ENCODE measurements at regions not wholly inside any gene's neighbourhood (a gene's known extent, or its start where the extent isn't known, plus 50 kb on each side); places are given as distances from the start of the nearest gene placed in this dataset.
"Not testable (repeated sequence)": the region's sequence is repeated elsewhere in the genome, so short reads cannot be mapped to it uniquely, and the experiment has no call there.

- H4K20me1 ChIP-seq (ENCODE audit: insufficient read depth, poor library complexity, severe bottlenecking); DNase-seq (ENCODE audit: low spot score); H3K27ac ChIP-seq; H2AFZ ChIP-seq; H3K36me3 ChIP-seq (replicated peaks; ENCODE audit: insufficient read depth, low read depth); H3K4me1 ChIP-seq (ENCODE audit: insufficient read depth); H3K9me2 ChIP-seq (replicated peaks; ENCODE audit: insufficient read depth); H3K79me2 ChIP-seq; H3K9me3 ChIP-seq (ENCODE audit: low read depth); H3K4me3 ChIP-seq; H3K4me2 ChIP-seq; H3K27me3 ChIP-seq: not testable (repeated sequence)
- 59% methylated on average over 2 of the region's 3 CpGs for WGBS (ENCODE audit: low lambda C conversion rate, missing lambda C conversion rate)
These were observed 81.9 kb upstream of the FBXO28 start for GRCh38 chr1:224031986-224032385.

DNA sequence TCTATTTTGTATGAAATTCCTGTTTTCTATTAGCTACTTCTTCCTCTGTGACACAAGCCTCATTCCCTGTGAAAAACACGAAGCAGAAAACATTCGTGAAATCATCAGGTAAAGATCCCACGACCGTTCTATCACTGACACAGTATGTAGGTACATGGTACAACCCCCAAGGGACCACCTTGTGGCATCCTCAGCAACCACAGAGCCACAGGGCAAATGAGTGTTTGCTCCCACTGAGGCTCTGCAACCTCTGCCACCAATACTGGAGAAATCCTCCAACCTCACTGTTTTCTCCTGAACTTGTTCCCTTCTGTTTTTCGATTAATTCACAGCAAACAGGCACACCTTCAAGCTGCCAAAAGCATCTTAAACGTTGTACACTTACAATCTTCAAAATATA, 83.7 kb upstream of the FBXO28 start:
- H3K27ac ChIP-seq; H4K20me1 ChIP-seq (ENCODE audit: insufficient read depth, poor library complexity, severe bottlenecking); H3K4me3 ChIP-seq; H3K9me3 ChIP-seq (ENCODE audit: low read depth); H2AFZ ChIP-seq; H3K4me1 ChIP-seq (ENCODE audit: insufficient read depth); H3K9me2 ChIP-seq (replicated peaks; ENCODE audit: insufficient read depth); H3K79me2 ChIP-seq; H3K36me3 ChIP-seq (replicated peaks; ENCODE audit: insufficient read depth, low read depth); DNase-seq (ENCODE audit: low spot score); H3K4me2 ChIP-seq; H3K27me3 ChIP-seq: not testable (repeated sequence)
- 76% methylated on average over 6 of the region's 6 CpGs for WGBS (ENCODE audit: low lambda C conversion rate, missing lambda C conversion rate)

DNA sequence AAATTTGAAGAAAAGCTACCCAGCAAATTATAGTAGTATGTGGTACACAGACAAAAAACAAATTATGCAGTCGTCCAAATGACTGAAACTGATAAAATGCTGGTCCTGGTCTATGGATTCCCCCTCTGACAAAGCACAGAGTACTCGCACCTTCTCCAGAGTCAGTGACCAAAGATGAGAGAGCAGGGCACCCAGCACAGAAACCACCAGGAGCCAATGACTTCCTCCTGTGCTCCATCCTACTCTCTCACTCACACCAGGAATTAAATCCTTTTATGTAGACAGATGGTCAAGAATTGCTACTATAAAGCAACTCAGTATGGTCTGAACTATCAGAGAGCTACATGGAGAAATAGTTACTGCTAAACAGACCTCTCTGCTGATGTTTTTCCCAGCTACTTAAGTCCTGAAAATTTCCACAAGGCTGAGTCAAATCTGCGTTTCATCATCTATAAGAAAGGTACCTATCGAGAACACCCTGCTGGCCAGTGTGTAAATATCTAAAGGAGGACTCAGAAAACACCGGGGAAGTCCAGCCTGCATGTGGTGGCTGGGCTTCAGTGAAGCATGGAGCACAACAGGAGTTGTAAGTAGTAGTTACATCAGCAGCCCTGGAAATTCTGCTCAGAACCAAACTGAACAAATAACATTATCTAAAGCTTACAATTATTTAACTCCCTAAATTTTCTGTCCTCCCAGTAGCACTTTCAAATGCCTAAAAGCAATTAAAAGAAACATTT, 84.5 kb upstream of the FBXO28 start:
- not testable (repeated sequence) for H3K4me1 ChIP-seq (ENCODE audit: insufficient read depth); H4K20me1 ChIP-seq (ENCODE audit: insufficient read depth, poor library complexity, severe bottlenecking); H3K9me2 ChIP-seq (replicated peaks; ENCODE audit: insufficient read depth); H3K9me3 ChIP-seq (ENCODE audit: low read depth); H3K27me3 ChIP-seq; H3K4me2 ChIP-seq; H3K79me2 ChIP-seq; DNase-seq (ENCODE audit: low spot score); H3K36me3 ChIP-seq (replicated peaks; ENCODE audit: insufficient read depth, low read depth); H3K4me3 ChIP-seq; H2AFZ ChIP-seq; H3K27ac ChIP-seq
- 63% methylated on average over 5 of the region's 5 CpGs for WGBS (ENCODE audit: low lambda C conversion rate, missing lambda C conversion rate)

DNA sequence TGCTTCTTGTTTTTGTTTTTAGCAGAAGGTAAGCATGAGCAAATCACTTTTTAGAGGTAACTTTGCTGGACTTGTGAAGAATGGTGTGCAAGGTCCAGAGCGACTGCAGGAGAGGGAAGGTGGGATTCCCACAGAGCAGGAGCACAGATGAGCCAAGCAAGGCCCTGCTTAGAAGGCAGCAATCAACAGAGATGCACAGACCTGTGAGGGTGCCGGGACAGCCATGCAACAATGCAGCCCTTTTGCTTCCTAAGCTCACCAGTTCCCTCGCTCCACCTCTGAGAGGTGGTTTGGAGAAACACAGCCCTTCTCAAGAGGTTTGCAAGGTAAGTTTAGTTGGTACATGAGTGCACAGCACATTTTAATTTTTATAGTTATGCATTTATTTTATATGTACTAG, 85.1 kb upstream of the FBXO28 start:
- DNase-seq (ENCODE audit: low spot score); H3K27me3 ChIP-seq; H4K20me1 ChIP-seq (ENCODE audit: insufficient read depth, poor library complexity, severe bottlenecking); H3K36me3 ChIP-seq (replicated peaks; ENCODE audit: insufficient read depth, low read depth); H3K4me1 ChIP-seq (ENCODE audit: insufficient read depth); H2AFZ ChIP-seq; H3K27ac ChIP-seq; H3K9me3 ChIP-seq (ENCODE audit: low read depth); H3K4me2 ChIP-seq; H3K79me2 ChIP-seq; H3K9me2 ChIP-seq (replicated peaks; ENCODE audit: insufficient read depth); H3K4me3 ChIP-seq: not testable (repeated sequence)
- WGBS (ENCODE audit: low lambda C conversion rate, missing lambda C conversion rate) = 100% methylated on average over 3 of the region's 3 CpGs

DNA sequence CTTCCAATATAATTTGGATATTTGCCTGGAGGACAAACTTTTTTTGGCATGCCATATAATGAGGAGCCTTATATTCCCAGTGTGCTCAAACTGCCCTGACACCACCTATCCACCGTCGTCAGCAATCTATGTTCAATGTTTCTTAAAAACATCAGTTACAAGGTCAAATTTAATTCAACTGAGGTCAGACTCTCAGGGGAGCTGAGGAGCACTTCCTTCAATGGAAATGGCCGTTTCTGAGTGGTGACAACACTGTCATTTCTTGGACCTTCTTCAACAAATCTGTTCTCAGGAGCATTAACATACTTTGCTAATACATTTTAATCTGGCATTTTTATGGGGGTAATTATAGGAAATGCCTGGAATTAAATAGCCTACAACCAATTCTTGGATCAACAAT, 90.8 kb upstream of the FBXO28 start:
- DNase-seq (ENCODE audit: low spot score); H3K27me3 ChIP-seq; H3K4me3 ChIP-seq; H2AFZ ChIP-seq; H3K9me3 ChIP-seq (ENCODE audit: low read depth); H3K9me2 ChIP-seq (replicated peaks; ENCODE audit: insufficient read depth); H3K36me3 ChIP-seq (replicated peaks; ENCODE audit: insufficient read depth, low read depth); H4K20me1 ChIP-seq (ENCODE audit: insufficient read depth, poor library complexity, severe bottlenecking); H3K27ac ChIP-seq; H3K79me2 ChIP-seq; H3K4me1 ChIP-seq (ENCODE audit: insufficient read depth); H3K4me2 ChIP-seq: not testable (repeated sequence)
- 82% methylated on average over 3 of the region's 3 CpGs for WGBS (ENCODE audit: low lambda C conversion rate, missing lambda C conversion rate)

- H3K9me3 ChIP-seq (ENCODE audit: low read depth); H3K27ac ChIP-seq; H3K36me3 ChIP-seq (replicated peaks; ENCODE audit: insufficient read depth, low read depth); H3K79me2 ChIP-seq; H3K4me3 ChIP-seq; H3K9me2 ChIP-seq (replicated peaks; ENCODE audit: insufficient read depth); H4K20me1 ChIP-seq (ENCODE audit: insufficient read depth, poor library complexity, severe bottlenecking); H3K4me1 ChIP-seq (ENCODE audit: insufficient read depth); H3K4me2 ChIP-seq; DNase-seq (ENCODE audit: low spot score); H3K27me3 ChIP-seq; H2AFZ ChIP-seq: not testable (repeated sequence)
- 70% methylated on average over 7 of the region's 7 CpGs for WGBS (ENCODE audit: low lambda C conversion rate, missing lambda C conversion rate)
These were observed 91.5 kb upstream of the FBXO28 start for GRCh38 chr1:224022249-224022970.

DNA sequence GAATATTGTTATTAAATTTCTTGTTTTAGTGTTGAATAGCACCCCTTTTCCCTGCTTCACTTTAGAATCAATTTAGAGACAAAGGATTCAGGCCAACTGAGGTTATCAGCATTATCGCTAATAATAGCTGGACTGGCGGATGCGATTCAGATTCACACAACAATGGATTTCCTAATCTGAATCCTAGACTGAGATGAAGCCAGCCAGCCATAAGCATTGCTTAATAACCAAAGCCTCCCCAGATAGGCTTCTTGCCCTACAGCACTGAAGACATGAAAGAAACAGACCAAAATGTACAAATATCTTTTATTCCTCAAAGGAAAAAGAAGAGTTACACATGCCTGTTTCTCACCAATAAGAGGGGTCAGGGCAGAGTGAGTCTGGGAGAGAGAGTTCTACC, 94.0 kb upstream of the FBXO28 start:
- not testable (repeated sequence) for H3K27ac ChIP-seq; H3K36me3 ChIP-seq (replicated peaks; ENCODE audit: insufficient read depth, low read depth); H2AFZ ChIP-seq; H3K4me2 ChIP-seq; H3K27me3 ChIP-seq; DNase-seq (ENCODE audit: low spot score); H3K4me3 ChIP-seq; H3K4me1 ChIP-seq (ENCODE audit: insufficient read depth); H3K79me2 ChIP-seq; H3K9me3 ChIP-seq (ENCODE audit: low read depth); H4K20me1 ChIP-seq (ENCODE audit: insufficient read depth, poor library complexity, severe bottlenecking); H3K9me2 ChIP-seq (replicated peaks; ENCODE audit: insufficient read depth)
- 96% methylated on average over 3 of the region's 3 CpGs for WGBS (ENCODE audit: low lambda C conversion rate, missing lambda C conversion rate)

DNA sequence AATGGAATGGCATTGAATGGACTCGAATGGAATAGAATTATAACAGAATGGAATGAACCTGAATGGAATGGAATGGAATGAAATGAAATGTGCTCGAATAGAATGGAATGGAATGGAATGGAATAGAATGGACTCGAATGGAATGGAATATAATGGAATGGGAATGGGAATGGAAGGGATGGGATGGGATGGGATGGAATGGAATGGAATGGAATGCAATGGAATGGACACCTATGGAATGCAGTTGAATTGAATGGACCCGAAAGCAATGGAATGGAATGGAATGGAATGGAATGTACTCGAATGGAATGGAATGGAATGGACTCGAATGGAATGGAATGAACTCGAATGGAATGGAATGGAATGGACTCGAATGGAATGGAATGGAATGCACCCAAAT, 98.1 kb upstream of the FBXO28 start:
- not testable (repeated sequence) for H3K4me1 ChIP-seq (ENCODE audit: insufficient read depth); H4K20me1 ChIP-seq (ENCODE audit: insufficient read depth, poor library complexity, severe bottlenecking); H3K27me3 ChIP-seq; H3K4me3 ChIP-seq; H3K9me2 ChIP-seq (replicated peaks; ENCODE audit: insufficient read depth); H3K79me2 ChIP-seq; H3K36me3 ChIP-seq (replicated peaks; ENCODE audit: insufficient read depth, low read depth); H2AFZ ChIP-seq; H3K4me2 ChIP-seq; DNase-seq (ENCODE audit: low spot score); H3K27ac ChIP-seq
- H3K9me3 ChIP-seq (ENCODE audit: low read depth) = peaks cover 20% of the 10 kb centered on the region
- WGBS (ENCODE audit: low lambda C conversion rate, missing lambda C conversion rate) = 97% methylated on average over 8 of the region's 8 CpGs
